ENCODE measurements at regions not wholly inside any gene's neighbourhood (a gene's known extent, or its start where the extent isn't known, plus 50 kb on each side); places are given as distances from the start of the nearest gene placed in this dataset.
"Not testable (repeated sequence)": the region's sequence is repeated elsewhere in the genome, so short reads cannot be mapped to it uniquely, and the experiment has no call there.

GRCh38 chr2:209186886-209187285, 237.0 kb upstream of the MAP2 start:
- not testable (repeated sequence) for TF ChIP-seq CTCF (IDR thresholded peaks at IDR 0.05; ENCODE audit: poor library complexity); EZH2phosphoT487 (IDR thresholded peaks at IDR 0.05; ENCODE audit: low read depth, severe bottlenecking, unreplicated experiment); EZH2 (IDR thresholded peaks at IDR 0.05; ENCODE audit: borderline replicate concordance)
